Osteoblast (primary cell): ENCODE measurements at regions not wholly inside any gene's neighbourhood (a gene's known extent, or its start where the extent isn't known, plus 50 kb on each side); places are given as distances from the start of the nearest gene placed in this dataset.
"Not testable (repeated sequence)": the region's sequence is repeated elsewhere in the genome, so short reads cannot be mapped to it uniquely, and the experiment has no call there.

Experiments
- DNase-seq: peaks from one replicate; pipeline ENCODE4 v3.0.0; 2011; ENCODE audit warnings: low spot score, mixed read lengths; ENCODE audit not compliant: insufficient read length; ENCODE audit errors: missing footprints
- H2AFZ ChIP-seq: 2 replicates; pipeline ENCODE4 v1.6.0; 2011; ENCODE audit warnings: mild to moderate bottlenecking, low read length
- H3K27ac ChIP-seq: 2 replicates; pipeline ENCODE4 v1.5.1; 2011; ENCODE audit warnings: mild to moderate bottlenecking, low read depth, low read length, moderate library complexity
- H3K27me3 ChIP-seq: 2 replicates; pipeline ENCODE4 v1.6.0; 2012; ENCODE audit warnings: mild to moderate bottlenecking, control low read depth, inconsistent platforms, low read length, moderate library complexity; ENCODE audit not compliant: insufficient read depth
- H3K36me3 ChIP-seq: 2 replicates; pipeline ENCODE4 v1.5.1; 2011; ENCODE audit warnings: mild to moderate bottlenecking, low read length, control low read depth, moderate library complexity; ENCODE audit not compliant: insufficient read depth
- H3K4me1 ChIP-seq: 2 replicates; pipeline ENCODE4 v1.5.1; 2011; ENCODE audit warnings: mild to moderate bottlenecking, low read length, control low read depth, moderate library complexity; ENCODE audit not compliant: insufficient read depth
- H3K4me2 ChIP-seq: 2 replicates; pipeline ENCODE4 v1.6.0; 2011; ENCODE audit warnings: mild to moderate bottlenecking, low read length; ENCODE audit not compliant: insufficient read depth
- H3K4me3 ChIP-seq: fragments of 200-600 bp; sonication (generic); 3 replicates; pipeline ENCODE4 v1.5.1; 2012; ENCODE audit warnings: mild to moderate bottlenecking, low read length, inconsistent platforms; ENCODE audit not compliant: insufficient read depth
- H3K79me2 ChIP-seq: 2 replicates; pipeline ENCODE4 v1.6.0; 2012; ENCODE audit warnings: mild to moderate bottlenecking, low read length, control low read depth, inconsistent platforms; ENCODE audit not compliant: insufficient read depth
- H3K9me3 ChIP-seq: 2 replicates; pipeline ENCODE4 v1.5.1; 2011; ENCODE audit warnings: low read depth, low read length, control low read depth
- H4K20me1 ChIP-seq: 2 replicates; pipeline ENCODE4 v1.6.0; 2012; ENCODE audit warnings: mild to moderate bottlenecking, low read length, control low read depth; ENCODE audit not compliant: insufficient read depth
- CTCF ChIP-seq: IDR thresholded peaks from 2 replicates; pipeline ENCODE4 v1.5.1; 2011; ENCODE audit warnings: mild to moderate bottlenecking, low read depth, low read length, moderate library complexity; ENCODE audit errors: extremely low read depth

GRCh38 chr7:91492317-91492716 is 228.1 kb downstream of the FZD1 start:
- no peak for TF ChIP-seq CTCF
- no peak overlapping the region for H2AFZ ChIP-seq
- H3K27ac ChIP-seq, result no peak overlapping the region
- no peak overlapping the region for H3K4me3 ChIP-seq
- no peaks in the 10 kb centered on the region for H3K79me2 ChIP-seq
- no peaks in the 10 kb centered on the region for H3K4me1 ChIP-seq
- no peaks in the 10 kb centered on the region for H3K36me3 ChIP-seq
- no peaks in the 10 kb centered on the region for H4K20me1 ChIP-seq
- no peak overlapping the region for H3K4me2 ChIP-seq
- no peaks in the 10 kb centered on the region for H3K27me3 ChIP-seq
- no peaks in the 10 kb centered on the region for H3K9me3 ChIP-seq
- no peak for DNase-seq

GRCh38 chr7:91492773-91493172 is 228.5 kb downstream of the FZD1 start:
- Histone ChIP-seq H3K36me3 (no peaks in the 10 kb centered on the region), H3K9me3 (no peaks in the 10 kb centered on the region), H3K27me3 (no peaks in the 10 kb centered on the region), H4K20me1 (no peaks in the 10 kb centered on the region), H3K4me1 (no peaks in the 10 kb centered on the region), H3K4me3 (no peak overlapping the region), H3K79me2 (no peaks in the 10 kb centered on the region), H2AFZ (no peak overlapping the region), H3K4me2 (no peak overlapping the region), H3K27ac (no peak overlapping the region)
- TF ChIP-seq CTCF, result no peak
- no peak for DNase-seq

GRCh38 chr7:91494450-91494849 is 230.2 kb downstream of the FZD1 start:
- H3K36me3 ChIP-seq, result no peaks in the 10 kb centered on the region
- no peaks in the 10 kb centered on the region for H3K9me3 ChIP-seq
- no peaks in the 10 kb centered on the region for H3K27me3 ChIP-seq
- no peak overlapping the region for H3K27ac ChIP-seq
- H3K4me1 ChIP-seq, result no peaks in the 10 kb centered on the region
- H2AFZ ChIP-seq, result no peak overlapping the region
- no peak for DNase-seq
- H3K79me2 ChIP-seq, result no peaks in the 10 kb centered on the region
- no peaks in the 10 kb centered on the region for H4K20me1 ChIP-seq
- no peak for TF ChIP-seq CTCF
- H3K4me2 ChIP-seq, result no peak overlapping the region
- no peak overlapping the region for H3K4me3 ChIP-seq

GRCh38 chr7:91496251-91496820 is 232.1 kb downstream of the FZD1 start:
- no peaks in the 10 kb centered on the region for H3K79me2 ChIP-seq
- H3K4me3 ChIP-seq, result no peak overlapping the region
- no peaks in the 10 kb centered on the region for H4K20me1 ChIP-seq
- no peaks in the 10 kb centered on the region for H3K36me3 ChIP-seq
- no peak overlapping the region for H3K27ac ChIP-seq
- TF ChIP-seq CTCF, result no peak
- no peak overlapping the region for H2AFZ ChIP-seq
- no peak overlapping the region for H3K4me2 ChIP-seq
- H3K4me1 ChIP-seq, result no peaks in the 10 kb centered on the region
- no peak for DNase-seq
- no peaks in the 10 kb centered on the region for H3K9me3 ChIP-seq
- no peaks in the 10 kb centered on the region for H3K27me3 ChIP-seq

- H4K20me1 ChIP-seq, H3K36me3 ChIP-seq, H3K9me3 ChIP-seq, H3K27ac ChIP-seq, H3K4me2 ChIP-seq, H3K4me1 ChIP-seq, H3K4me3 ChIP-seq, DNase-seq, H3K79me2 ChIP-seq, H2AFZ ChIP-seq, H3K27me3 ChIP-seq: not testable (repeated sequence)
Measured at GRCh38 chr7:91497277-91497676, 233.0 kb downstream of the FZD1 start.
